Right lobe of liver (tissue), 6 donors: ENCODE measurements at regions not wholly inside any gene's neighbourhood (a gene's known extent, or its start where the extent isn't known, plus 50 kb on each side); places are given as distances from the start of the nearest gene placed in this dataset.

ENCODE experiments used
- ATAC-seq, 4 donors: fragments of 200-7000 bp; cut with Tn5 transposase; one replicate each; pipeline ENCODE4 v1.9.1; 2020; ENCODE audit warnings: mild to moderate bottlenecking in 4 of 4, moderate library complexity in 4 of 4
- DNase-seq, 3 donors: peaks; one replicate each; pipeline ENCODE4 v3.0.0-alpha.2; 2020
- H3K27ac ChIP-seq, 3 donors: fragments of 200-600 bp; one replicate each; pipeline ENCODE4 v1.8.0; 2022
- H3K27me3 ChIP-seq, 2 donors: fragments of 200-600 bp; one replicate each; pipeline ENCODE4 v1.8.0; 2022
- H3K36me3 ChIP-seq, 4 donors: fragments of 200-600 bp; sonication (generic) in 1 of 4; one replicate each; pipeline versions ENCODE4 v1.5.1 to v1.8.0; 2017 to 2022; ENCODE audit warnings: control low read depth in 1 of 4
- H3K4me1 ChIP-seq, 4 donors: fragments of 200-600 bp; sonication (generic) in 1 of 4; one replicate each; pipeline versions ENCODE4 v1.5.1 to v1.8.0; 2017 to 2022; ENCODE audit warnings: control low read depth in 1 of 4
- H3K4me3 ChIP-seq, 3 donors: fragments of 200-600 bp; one replicate each; pipeline ENCODE4 v1.8.0; 2022
- H3K9me3 ChIP-seq, 4 donors: fragments of 200-600 bp; sonication (generic) in 1 of 4; one replicate each; pipeline versions ENCODE4 v1.5.1 to v1.8.0; 2017 to 2022; ENCODE audit warnings: control low read depth in 1 of 4
- POLR2A ChIP-seq: fragments of 450-650 bp; IDR thresholded peaks from one replicate; pipeline ENCODE4 v1.6.1; 2017; ENCODE audit warnings: antibody characterized with exemption, mild to moderate bottlenecking
- WGBS: methylation state at CpG from one replicate; pipeline ENCODE4 v1.1.6; 2018; ENCODE audit warnings: low coverage, low lambda C conversion rate; ENCODE audit not compliant: insufficient coverage; ENCODE audit errors: missing lambda C conversion rate; 5-methylcytosine and 5-hydroxymethylcytosine counted together
- intact Hi-C, 2 donors: fragments of 100-400 bp; cut with DNase I; formaldehyde crosslinking; loops; one replicate each; pipeline versions ENCODE4 v1.11.2 to v1.14.1; 2022
- TF ChIP-seq, protein P1 (sequence below), 4 donors: fragments of 200-600 bp in 3 of 4; fragments of 450-650 bp in 1 of 4; IDR thresholded peaks; one replicate each; pipeline versions ENCODE4 v1.5.1 to v1.8.0; 2016 to 2022; ENCODE audit warnings: antibody characterized with exemption in 4 of 4, mild to moderate bottlenecking in 2 of 4
- donor health status: DM: no; HTN: yes; CAD: no.
- donor health status: DM: no; HTN: no; CAD: no.
- donor health status: DM: no; HTN: no; CAD: no.
- donor health status: DM: no; HTN: yes; CAD: no.
- donor health status: DM: no; HTN: yes; CAD: no.

DNA sequence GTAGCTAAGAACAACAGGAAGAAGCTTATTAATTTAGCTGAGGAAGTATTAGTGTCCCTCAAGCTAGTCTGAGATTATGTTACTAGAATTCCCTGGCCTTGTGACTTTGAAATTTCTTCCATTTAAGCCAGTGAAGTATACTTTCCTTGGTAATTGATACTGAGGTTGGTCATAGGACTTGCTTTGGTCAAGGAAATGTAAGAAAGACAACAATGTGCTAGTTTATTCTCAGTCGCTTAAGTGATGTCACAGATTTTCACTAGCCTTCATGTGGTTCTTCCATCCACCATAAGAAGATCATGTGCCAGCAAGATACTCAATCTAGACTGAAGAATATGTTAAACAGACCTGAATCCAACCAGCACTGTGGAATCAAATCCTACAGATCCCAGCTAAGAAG, 1140.1 kb downstream of the TECRL start:
- no peaks in the 10 kb centered on the region for H3K36me3 ChIP-seq
- WGBS: 75% methylated on average over 1 of the region's 1 CpG
- no peaks in the 10 kb centered on the region for H3K4me1 ChIP-seq
- no peak overlapping the region for H3K4me3 ChIP-seq
- ATAC-seq: no peak
- no peak overlapping the region for H3K27ac ChIP-seq
- TF ChIP-seq, protein P1, sequence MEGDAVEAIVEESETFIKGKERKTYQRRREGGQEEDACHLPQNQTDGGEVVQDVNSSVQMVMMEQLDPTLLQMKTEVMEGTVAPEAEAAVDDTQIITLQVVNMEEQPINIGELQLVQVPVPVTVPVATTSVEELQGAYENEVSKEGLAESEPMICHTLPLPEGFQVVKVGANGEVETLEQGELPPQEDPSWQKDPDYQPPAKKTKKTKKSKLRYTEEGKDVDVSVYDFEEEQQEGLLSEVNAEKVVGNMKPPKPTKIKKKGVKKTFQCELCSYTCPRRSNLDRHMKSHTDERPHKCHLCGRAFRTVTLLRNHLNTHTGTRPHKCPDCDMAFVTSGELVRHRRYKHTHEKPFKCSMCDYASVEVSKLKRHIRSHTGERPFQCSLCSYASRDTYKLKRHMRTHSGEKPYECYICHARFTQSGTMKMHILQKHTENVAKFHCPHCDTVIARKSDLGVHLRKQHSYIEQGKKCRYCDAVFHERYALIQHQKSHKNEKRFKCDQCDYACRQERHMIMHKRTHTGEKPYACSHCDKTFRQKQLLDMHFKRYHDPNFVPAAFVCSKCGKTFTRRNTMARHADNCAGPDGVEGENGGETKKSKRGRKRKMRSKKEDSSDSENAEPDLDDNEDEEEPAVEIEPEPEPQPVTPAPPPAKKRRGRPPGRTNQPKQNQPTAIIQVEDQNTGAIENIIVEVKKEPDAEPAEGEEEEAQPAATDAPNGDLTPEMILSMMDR (IDR thresholded peaks at IDR 0.05): no peak
- TF ChIP-seq POLR2A: no peak
- intact Hi-C loops: no loop called here
- DNase-seq: no peak
- no peaks in the 10 kb centered on the region for H3K27me3 ChIP-seq
- no peaks in the 10 kb centered on the region for H3K9me3 ChIP-seq

DNA sequence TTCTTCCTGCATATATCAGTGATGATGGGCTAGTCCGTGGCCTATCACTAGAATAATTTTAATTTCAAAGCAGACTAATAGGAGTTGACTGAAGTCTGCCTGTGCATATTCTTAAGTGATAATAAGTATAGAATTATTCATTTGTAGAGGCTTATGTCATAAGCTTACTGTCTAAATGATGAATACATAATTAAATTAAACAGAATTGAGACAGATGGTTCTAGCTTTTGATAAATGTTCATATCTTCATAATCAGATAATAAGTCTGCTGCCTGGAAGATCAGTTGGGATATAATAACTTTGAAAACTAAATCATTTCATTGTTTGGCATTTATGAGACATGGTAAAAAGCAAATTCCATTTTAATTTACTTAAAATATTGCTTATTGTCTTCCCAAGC, 1175.6 kb downstream of the TECRL start:
- intact Hi-C loops: no loop called here
- Histone ChIP-seq H3K27me3 (no peaks in the 10 kb centered on the region), H3K4me1 (no peaks in the 10 kb centered on the region), H3K9me3 (no peaks in the 10 kb centered on the region), H3K36me3 (no peaks in the 10 kb centered on the region), H3K27ac (no peak overlapping the region), H3K4me3 (no peak overlapping the region)
- ATAC-seq: no peak
- TF ChIP-seq, protein P1 (IDR thresholded peaks at IDR 0.05): no peak
- TF ChIP-seq POLR2A: no peak
- no peak for DNase-seq
- 19% methylated on average over 1 of the region's 1 CpG for WGBS

DNA sequence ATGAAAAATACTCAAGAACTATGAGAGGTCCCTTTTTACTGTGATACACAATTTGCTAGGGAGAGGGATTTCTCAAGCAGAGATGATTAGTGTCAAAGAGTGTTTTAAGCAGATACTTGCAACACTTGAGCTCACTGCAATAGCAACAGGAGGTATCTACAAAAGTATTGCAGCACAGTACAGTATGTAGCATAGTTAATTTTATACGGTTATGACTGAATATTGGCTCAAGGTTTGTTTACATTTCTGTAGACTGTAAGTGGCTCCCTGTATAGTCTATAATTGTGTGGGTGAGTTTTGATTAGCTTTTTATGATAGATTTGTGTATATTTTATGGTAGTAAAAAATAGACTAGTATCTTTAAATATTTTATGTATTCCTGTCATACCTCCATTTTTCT, 1177.2 kb downstream of the TECRL start:
- no peak for DNase-seq
- intact Hi-C loops: no loop called here
- no peaks in the 10 kb centered on the region for H3K36me3 ChIP-seq
- no peaks in the 10 kb centered on the region for H3K9me3 ChIP-seq
- TF ChIP-seq, protein P1 (IDR thresholded peaks at IDR 0.05): no peak
- no peak for TF ChIP-seq POLR2A
- no peaks in the 10 kb centered on the region for H3K4me1 ChIP-seq
- no peak overlapping the region for H3K4me3 ChIP-seq
- no peak for ATAC-seq
- no peaks in the 10 kb centered on the region for H3K27me3 ChIP-seq
- no peak overlapping the region for H3K27ac ChIP-seq
- WGBS: 62% methylated on average over 1 of the region's 1 CpG

DNA sequence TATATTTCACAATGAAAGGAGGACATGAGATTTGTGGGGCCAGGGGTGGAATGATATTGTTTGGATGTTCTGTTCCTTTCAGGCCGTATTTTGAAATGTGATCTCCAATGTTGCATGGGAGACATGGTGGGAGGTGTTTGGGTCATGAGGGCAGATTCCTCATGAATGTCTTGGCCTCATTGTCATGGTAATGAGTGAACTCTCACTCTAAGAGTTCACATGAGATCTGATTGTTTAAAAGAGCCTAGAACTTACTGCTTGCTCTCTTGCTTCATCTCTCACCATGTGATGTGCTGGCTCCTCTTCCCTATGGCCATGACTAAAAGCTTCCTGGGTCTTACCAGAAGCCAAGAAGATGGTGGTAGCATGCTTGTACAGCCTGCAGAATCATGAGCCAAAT, 1183.0 kb downstream of the TECRL start:
- ATAC-seq: no peak
- Histone ChIP-seq H3K27ac (no peak overlapping the region), H3K9me3 (no peaks in the 10 kb centered on the region), H3K4me1 (no peaks in the 10 kb centered on the region), H3K36me3 (no peaks in the 10 kb centered on the region), H3K4me3 (no peak overlapping the region), H3K27me3 (no peaks in the 10 kb centered on the region)
- DNase-seq: no peak
- intact Hi-C loops: no loop called here
- TF ChIP-seq POLR2A: no peak
- TF ChIP-seq, protein P1 (IDR thresholded peaks at IDR 0.05): no peak
- WGBS: 27% methylated on average over 1 of the region's 1 CpG

DNA sequence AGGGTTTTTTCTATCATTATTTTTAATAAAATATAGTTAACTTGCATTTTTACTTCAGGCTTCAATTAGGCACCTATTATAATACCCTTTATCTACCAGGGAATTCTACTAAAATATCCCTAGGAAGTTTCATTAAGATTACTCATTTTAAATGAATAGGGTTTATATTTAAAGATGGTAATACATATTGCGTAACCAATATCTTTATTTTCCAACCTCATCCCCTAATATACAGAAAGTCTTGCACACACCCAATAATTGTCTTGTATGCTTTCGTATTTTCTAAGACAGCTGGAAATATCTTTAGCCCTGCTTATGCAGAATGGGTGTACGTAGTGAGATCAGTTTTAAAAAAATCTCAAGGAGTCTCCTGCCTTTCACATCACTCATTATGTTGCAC, 1186.8 kb downstream of the TECRL start:
- WGBS: 63% methylated on average over 3 of the region's 3 CpGs
- no peaks in the 10 kb centered on the region for H3K27me3 ChIP-seq
- TF ChIP-seq, protein P1 (IDR thresholded peaks at IDR 0.05): no peak
- no peak for TF ChIP-seq POLR2A
- H3K9me3 ChIP-seq: no peaks in the 10 kb centered on the region
- no peak overlapping the region for H3K27ac ChIP-seq
- H3K36me3 ChIP-seq: no peaks in the 10 kb centered on the region
- DNase-seq (no peak), ATAC-seq (no peak)
- intact Hi-C loops: no loop called here
- no peaks in the 10 kb centered on the region for H3K4me1 ChIP-seq
- H3K4me3 ChIP-seq: no peak overlapping the region
